ENCODE measurements at regions not wholly inside any gene's neighbourhood (a gene's known extent, or its start where the extent isn't known, plus 50 kb on each side); places are given as distances from the start of the nearest gene placed in this dataset.

DNA sequence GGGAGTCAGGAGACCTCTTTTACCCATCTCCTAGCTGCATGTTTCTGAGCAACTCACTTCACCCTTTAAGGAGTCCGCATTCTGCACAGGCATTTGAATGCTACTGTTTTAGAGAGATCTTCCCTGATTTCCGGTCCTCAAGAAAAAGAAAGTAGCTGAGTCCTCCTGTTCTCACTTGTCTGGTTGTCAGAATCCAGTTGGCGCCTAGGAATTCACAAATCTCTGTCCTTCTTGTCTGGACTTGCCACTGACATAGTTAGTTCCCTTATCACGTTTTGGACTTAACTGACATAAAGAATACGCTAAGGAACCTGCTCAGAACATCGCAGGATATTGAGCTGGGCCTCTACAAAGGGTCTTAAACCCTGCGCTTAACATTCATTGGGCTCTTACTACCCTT lies 61.3 kb upstream of the OR5P2 start:
- no peaks in the 10 kb centered on the region for H4K20me1 ChIP-seq (ENCODE audit: insufficient read depth, low read length)
- no peak overlapping the region; the same call in 1 of the 2 replicates for H3K18ac ChIP-seq (ENCODE audit: low read depth, low read length)
- no peak overlapping the region for H2AK9ac ChIP-seq (replicated peaks; ENCODE audit: low read depth, low read length, poor library complexity)
- no peak overlapping the region for H3K56ac ChIP-seq (ENCODE audit: extremely low read depth, insufficient read depth, low read length)
- no peak for DNase-seq
- no peaks in the 10 kb centered on the region for H3K9me1 ChIP-seq (ENCODE audit: insufficient read depth, low read length)
- no peak overlapping the region for H3K27ac ChIP-seq (ENCODE audit: insufficient read depth, low read length)
- POLR2A ChIA-PET (ENCODE audit: unreplicated experiment) = no interaction called here
- intact Hi-C loops (cut with micrococcal nuclease) = no loop called here
- no peak overlapping the region for H2BK120ac ChIP-seq (ENCODE audit: low read depth, low read length)
- 74% methylated on average over 3 of the region's 7 CpGs; no CpG with 5 or more reads in 1 of the 2 experiments for WGBS, 2 experiments (ENCODE audit: extremely low coverage in 2 of 2, insufficient read length in 1 of 2)
- CTCF ChIA-PET = interaction anchor here (1.4 kb wide), 1 partner anchor 128 kb away, joined by 3 read pairs; no protein-coding TSS in a partner anchor
- H4K8ac ChIP-seq (ENCODE audit: low read depth in 2 of 2, low read length in 2 of 2) = no peak overlapping the region
- H2BK5ac ChIP-seq (ENCODE audit: low read depth, low read length, poor library complexity, severe bottlenecking) = no peak overlapping the region
- no peak overlapping the region for H2BK15ac ChIP-seq (ENCODE audit: low read depth, low read length)
- no peak overlapping the region for H3K9ac ChIP-seq (ENCODE audit: low read depth, low read length)
- no TSS peak for BruUV-seq (replicated peaks)
- H3K79me1 ChIP-seq (ENCODE audit: low read depth in 1 of 2, low read length in 2 of 2) = no peaks in the 10 kb centered on the region
- in situ Hi-C loops (cut with MboI; ENCODE audit: low sequenced_read_pairs) = no loop called here
- no peaks in the 10 kb centered on the region for H3K9me3 ChIP-seq (ENCODE audit: control insufficient read depth, insufficient read depth, low read length)
- no peak overlapping the region for H3K4me3 ChIP-seq (ENCODE audit: insufficient read depth, low read depth, low read length)
- H4K5ac ChIP-seq (ENCODE audit: low read depth, low read length) = peak overlapping the region; percentile 40; the same call in 1 of the 2 replicates
- H4K91ac ChIP-seq (ENCODE audit: insufficient read depth, low read depth, low read length) = no peak overlapping the region
- peak overlapping the region; percentile 64; the same call in 1 of the 2 replicates for H3K4me2 ChIP-seq (ENCODE audit: low read depth, low read length)
- H3K4ac ChIP-seq (ENCODE audit: low read depth, low read length) = no peak overlapping the region
- TF ChIP-seq CEBPB (IDR thresholded peaks at IDR 0.05; ENCODE audit: low read depth, low read length) = no peak
- TF ChIP-seq CHD1 (IDR thresholded peaks at IDR 0.05; ENCODE audit: low read depth, low read length) = no peak
- TF ChIP-seq MAFK (IDR thresholded peaks at IDR 0.05; ENCODE audit: low read depth, low read length) = no peak
- TF ChIP-seq, protein P1, sequence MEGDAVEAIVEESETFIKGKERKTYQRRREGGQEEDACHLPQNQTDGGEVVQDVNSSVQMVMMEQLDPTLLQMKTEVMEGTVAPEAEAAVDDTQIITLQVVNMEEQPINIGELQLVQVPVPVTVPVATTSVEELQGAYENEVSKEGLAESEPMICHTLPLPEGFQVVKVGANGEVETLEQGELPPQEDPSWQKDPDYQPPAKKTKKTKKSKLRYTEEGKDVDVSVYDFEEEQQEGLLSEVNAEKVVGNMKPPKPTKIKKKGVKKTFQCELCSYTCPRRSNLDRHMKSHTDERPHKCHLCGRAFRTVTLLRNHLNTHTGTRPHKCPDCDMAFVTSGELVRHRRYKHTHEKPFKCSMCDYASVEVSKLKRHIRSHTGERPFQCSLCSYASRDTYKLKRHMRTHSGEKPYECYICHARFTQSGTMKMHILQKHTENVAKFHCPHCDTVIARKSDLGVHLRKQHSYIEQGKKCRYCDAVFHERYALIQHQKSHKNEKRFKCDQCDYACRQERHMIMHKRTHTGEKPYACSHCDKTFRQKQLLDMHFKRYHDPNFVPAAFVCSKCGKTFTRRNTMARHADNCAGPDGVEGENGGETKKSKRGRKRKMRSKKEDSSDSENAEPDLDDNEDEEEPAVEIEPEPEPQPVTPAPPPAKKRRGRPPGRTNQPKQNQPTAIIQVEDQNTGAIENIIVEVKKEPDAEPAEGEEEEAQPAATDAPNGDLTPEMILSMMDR (conservative IDR thresholded peaks at IDR 0.05; ENCODE audit: low read depth, low read length) = no peak
- no peak overlapping the region for H2BK20ac ChIP-seq (ENCODE audit: low read depth, low read length)
- dilution Hi-C loops (cut with HindIII; ENCODE audit: low sequenced_read_pairs, unreplicated experiment) = no loop called here
- H3K36me3 ChIP-seq (ENCODE audit: control insufficient read depth, insufficient read depth, low read length) = no peaks in the 10 kb centered on the region
- no peak overlapping the region for H3K23ac ChIP-seq (ENCODE audit: low read depth, low read length)
- no peak overlapping the region for H2AK5ac ChIP-seq (ENCODE audit: low read depth, low read length)
- no peaks in the 10 kb centered on the region for H3K4me1 ChIP-seq (ENCODE audit: control insufficient read depth, insufficient read depth, low read length)
- no peak overlapping the region for H3K14ac ChIP-seq (replicated peaks; ENCODE audit: low read depth, low read length)
- peaks cover 2% of the 10 kb centered on the region; the same call in 1 of the 2 replicates for H3K27me3 ChIP-seq (ENCODE audit: control insufficient read depth, insufficient read depth, low read length)
- ATAC-seq (ENCODE audit: low read depth) = no peak
- no peak overlapping the region for H2AFZ ChIP-seq (replicated peaks; ENCODE audit: low read length, poor library complexity)

All from IMR-90 (cell line).